HL-60 (cell line): ENCODE measurements at regions not wholly inside any gene's neighbourhood (a gene's known extent, or its start where the extent isn't known, plus 50 kb on each side); places are given as distances from the start of the nearest gene placed in this dataset.

Experiments
- DNase-seq, 2 experiments: peaks; one replicate each; pipeline ENCODE4 v3.0.0-alpha.2; 2010 to 2020; ENCODE audit warnings: low read depth in 1 of 2, low spot score in 1 of 2
- H3K27ac ChIP-seq: fragments of 250-450 bp; sonication (Bioruptor Pico); replicated peaks from 2 replicates; pipeline ENCODE4 v1.5.1; 2020; ENCODE audit warnings: mild to moderate bottlenecking, moderate library complexity
- H3K27me3 ChIP-seq: fragments of 250-450 bp; sonication (Bioruptor Pico); 2 replicates; pipeline ENCODE4 v1.5.1; 2021; ENCODE audit warnings: mild to moderate bottlenecking, moderate library complexity; ENCODE audit not compliant: insufficient read depth, poor library complexity, severe bottlenecking
- H3K4me3 ChIP-seq: replicated peaks from 2 replicates; pipeline ENCODE4 v1.5.1; 2011; ENCODE audit warnings: mild to moderate bottlenecking, control low read depth, low read length; ENCODE audit not compliant: insufficient read depth
- CTCF ChIP-seq: IDR thresholded peaks from one replicate; pipeline ENCODE4 v1.5.1; 2011; ENCODE audit warnings: low read length, control low read depth, inconsistent platforms; ENCODE audit not compliant: insufficient read depth
- GABPA ChIP-seq: IDR thresholded peaks from 2 replicates; pipeline ENCODE4 v1.6.1; 2012; ENCODE audit warnings: low read depth
- POLR2AphosphoS5 ChIP-seq: IDR thresholded peaks from 2 replicates; pipeline ENCODE4 v1.6.1; 2012; ENCODE audit warnings: low read depth
- REST ChIP-seq: IDR thresholded peaks from 2 replicates; pipeline ENCODE4 v1.6.1; 2012; ENCODE audit warnings: low read depth; ENCODE audit not compliant: insufficient replicate concordance
- SPI1 ChIP-seq: IDR thresholded peaks from 2 replicates; pipeline ENCODE4 v1.6.1; 2012; ENCODE audit warnings: low read depth, mild to moderate bottlenecking, borderline replicate concordance

- no peak for TF ChIP-seq CTCF
- TF ChIP-seq REST: no peak
- TF ChIP-seq GABPA: no peak
- TF ChIP-seq POLR2AphosphoS5: no peak
- no peak overlapping the region for H3K4me3 ChIP-seq
- H3K27ac ChIP-seq: no peak overlapping the region
- H3K27me3 ChIP-seq: no peaks in the 10 kb centered on the region
- DNase-seq: no peak
These were observed 552.4 kb upstream of the TNP1 start for GRCh38 chr2:217412277-217412676.

GRCh38 chr2:217410681-217410960 is 550.8 kb upstream of the TNP1 start:
- TF ChIP-seq REST (no peak), SPI1 (no peak), GABPA (no peak), CTCF (no peak), POLR2AphosphoS5 (no peak)
- H3K27ac ChIP-seq: no peak overlapping the region
- DNase-seq: no peak
- H3K27me3 ChIP-seq: no peaks in the 10 kb centered on the region
- no peak overlapping the region for H3K4me3 ChIP-seq

GRCh38 chr2:217409949-217410680 is 550.3 kb upstream of the TNP1 start:
- Histone ChIP-seq H3K27ac (no peak overlapping the region), H3K27me3 (peaks cover 2% of the 10 kb centered on the region), H3K4me3 (no peak overlapping the region)
- TF ChIP-seq CTCF: no peak
- TF ChIP-seq SPI1: no peak
- TF ChIP-seq POLR2AphosphoS5: no peak
- TF ChIP-seq GABPA: no peak
- no peak for TF ChIP-seq REST
- no peak for DNase-seq
